GM23338 (cell line): ENCODE measurements at regions not wholly inside any gene's neighbourhood (a gene's known extent, or its start where the extent isn't known, plus 50 kb on each side); places are given as distances from the start of the nearest gene placed in this dataset.

Experiments
- CREB1 ChIP-seq: fragments of 250-450 bp; sonication (Bioruptor Pico); IDR thresholded peaks from 2 replicates; pipeline ENCODE4 v1.5.0; 2020; ENCODE audit warnings: low read depth, mild to moderate bottlenecking, moderate library complexity
- CTCF ChIP-seq, 2 experiments: fragments of 200-600 bp in 1 of 2; sonication (generic) in 1 of 2; conservative IDR thresholded peaks; 2 replicates each; pipeline versions ENCODE4 v1.5.1 to v1.6.1; 2016 to 2017; ENCODE audit warnings: antibody characterized with exemption in 2 of 2, low read depth in 2 of 2, mild to moderate bottlenecking in 2 of 2, moderate library complexity in 1 of 2
- EZH2 ChIP-seq: fragments of 200-600 bp; sonication (generic); IDR thresholded peaks from one replicate; pipeline ENCODE4 v1.8.0; 2017; ENCODE audit warnings: antibody characterized with exemption, mild to moderate bottlenecking, low read depth; ENCODE audit not compliant: unreplicated experiment
- EZH2phosphoT487 ChIP-seq: fragments of 200-600 bp; sonication (generic); IDR thresholded peaks from one replicate; pipeline ENCODE4 v1.8.1; 2018; ENCODE audit warnings: antibody characterized with exemption; ENCODE audit not compliant: unreplicated experiment
- JUNB ChIP-seq: IDR thresholded peaks from one replicate; pipeline ENCODE4 v1.6.1; 2016; ENCODE audit warnings: antibody characterized with exemption; ENCODE audit not compliant: unreplicated experiment
- NANOG ChIP-seq: IDR thresholded peaks from 2 replicates; pipeline ENCODE4 v1.6.1; 2016; ENCODE audit warnings: antibody characterized with exemption, borderline replicate concordance
- POLR2AphosphoS5 ChIP-seq: IDR thresholded peaks from 2 replicates; pipeline ENCODE4 v1.6.1; 2016; ENCODE audit warnings: antibody characterized with exemption, low read depth
- REST ChIP-seq: IDR thresholded peaks from one replicate; pipeline ENCODE4 v1.6.1; 2018; ENCODE audit warnings: antibody characterized with exemption; ENCODE audit not compliant: unreplicated experiment
- STAT1 ChIP-seq: IDR thresholded peaks from one replicate; pipeline ENCODE4 v1.6.1; 2016; ENCODE audit warnings: antibody characterized with exemption; ENCODE audit not compliant: unreplicated experiment
- ZNF114 ChIP-seq: fragments of 250-450 bp; sonication (Bioruptor Pico); IDR thresholded peaks from 2 replicates; pipeline ENCODE4 v1.5.0; 2020; ENCODE audit warnings: mild to moderate bottlenecking, moderate library complexity
- ZNF331 ChIP-seq: fragments of 250-450 bp; sonication (Bioruptor Pico); IDR thresholded peaks from 2 replicates; pipeline ENCODE4 v1.5.0; 2020; ENCODE audit warnings: low read depth, mild to moderate bottlenecking, moderate library complexity

GRCh38 chr14:38042322-38042721 lies 165.4 kb upstream of the SSTR1 start:
- TF ChIP-seq CTCF (conservative IDR thresholded peaks at IDR 0.05; ENCODE audit: low read depth in 2 of 2) (no peak), EZH2phosphoT487 (no peak), POLR2AphosphoS5 (no peak), EZH2 (no peak), JUNB (no peak), REST (no peak), CREB1 (CRISPR knock-in tag) (no peak), STAT1 (no peak), ZNF331 (CRISPR knock-in tag) (no peak), NANOG (no peak), ZNF114 (CRISPR knock-in tag) (no peak)
